ENCODE measurements at regions not wholly inside any gene's neighbourhood (a gene's known extent, or its start where the extent isn't known, plus 50 kb on each side); places are given as distances from the start of the nearest gene placed in this dataset.
A peak's percentile ranks its signal among the peaks of the same experiment; 100 is the strongest.

DNA sequence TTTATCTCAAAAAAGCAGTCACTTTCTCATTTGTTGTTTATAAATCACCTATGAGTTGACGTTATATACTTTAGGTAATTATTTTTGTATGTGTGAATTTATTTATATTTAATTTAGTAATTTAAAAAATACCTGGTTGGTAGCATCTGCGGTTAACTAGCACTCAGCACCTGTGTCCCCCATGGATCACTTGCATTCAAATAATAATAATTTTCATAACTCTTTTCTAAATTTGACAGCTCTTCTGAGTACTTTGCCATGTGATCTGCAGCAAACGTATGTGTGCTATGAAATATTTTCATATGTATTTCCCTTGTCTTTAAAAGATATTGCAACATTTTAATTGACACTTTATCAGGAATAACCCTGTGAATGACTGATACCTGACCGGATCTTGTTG is 88.1 kb downstream of the CMPK2 start:
- no peak overlapping the region for H3K4me3 ChIP-seq (ENCODE audit: low read depth, low read length)
- no peak for DNase-seq (ENCODE audit: low read depth)
- no peak for TF ChIP-seq MYC (IDR thresholded peaks at IDR 0.05; ENCODE audit: low read depth, low read length)
- TF ChIP-seq POLR2A (IDR thresholded peaks at IDR 0.05; ENCODE audit: extremely low read depth, insufficient read length) = no peak
- TF ChIP-seq, protein P1, sequence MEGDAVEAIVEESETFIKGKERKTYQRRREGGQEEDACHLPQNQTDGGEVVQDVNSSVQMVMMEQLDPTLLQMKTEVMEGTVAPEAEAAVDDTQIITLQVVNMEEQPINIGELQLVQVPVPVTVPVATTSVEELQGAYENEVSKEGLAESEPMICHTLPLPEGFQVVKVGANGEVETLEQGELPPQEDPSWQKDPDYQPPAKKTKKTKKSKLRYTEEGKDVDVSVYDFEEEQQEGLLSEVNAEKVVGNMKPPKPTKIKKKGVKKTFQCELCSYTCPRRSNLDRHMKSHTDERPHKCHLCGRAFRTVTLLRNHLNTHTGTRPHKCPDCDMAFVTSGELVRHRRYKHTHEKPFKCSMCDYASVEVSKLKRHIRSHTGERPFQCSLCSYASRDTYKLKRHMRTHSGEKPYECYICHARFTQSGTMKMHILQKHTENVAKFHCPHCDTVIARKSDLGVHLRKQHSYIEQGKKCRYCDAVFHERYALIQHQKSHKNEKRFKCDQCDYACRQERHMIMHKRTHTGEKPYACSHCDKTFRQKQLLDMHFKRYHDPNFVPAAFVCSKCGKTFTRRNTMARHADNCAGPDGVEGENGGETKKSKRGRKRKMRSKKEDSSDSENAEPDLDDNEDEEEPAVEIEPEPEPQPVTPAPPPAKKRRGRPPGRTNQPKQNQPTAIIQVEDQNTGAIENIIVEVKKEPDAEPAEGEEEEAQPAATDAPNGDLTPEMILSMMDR (IDR thresholded peaks at IDR 0.05; ENCODE audit: low read depth, low read length) = no peak
- TF ChIP-seq, protein P2, sequence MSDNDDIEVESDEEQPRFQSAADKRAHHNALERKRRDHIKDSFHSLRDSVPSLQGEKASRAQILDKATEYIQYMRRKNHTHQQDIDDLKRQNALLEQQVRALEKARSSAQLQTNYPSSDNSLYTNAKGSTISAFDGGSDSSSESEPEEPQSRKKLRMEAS (IDR thresholded peaks at IDR 0.05; ENCODE audit: low read depth, low read length) = no peak

DNA sequence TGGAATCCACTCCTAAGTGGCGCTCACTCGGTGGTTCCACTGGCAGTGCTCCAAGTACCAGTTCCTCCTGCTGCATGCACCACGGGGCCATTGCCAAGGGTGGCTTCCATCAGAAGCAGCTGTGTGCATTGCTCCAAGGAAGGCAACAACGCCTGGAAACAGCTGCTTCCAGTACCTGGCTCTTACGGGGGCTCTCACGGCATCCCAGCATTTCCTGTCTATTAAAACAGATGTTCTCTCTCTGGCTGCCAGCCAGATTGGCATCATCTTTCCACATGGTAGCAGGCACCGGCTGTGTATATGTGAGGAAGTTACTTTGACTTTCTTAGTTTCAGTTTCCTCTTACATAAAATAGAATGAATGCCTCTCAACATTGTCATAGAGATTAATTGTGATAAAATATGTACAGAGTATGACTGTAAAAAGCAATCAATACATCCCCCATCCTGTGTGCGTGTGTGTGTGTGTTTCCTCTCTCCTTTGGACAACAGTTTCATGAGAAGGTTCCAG is 84.9 kb downstream of the CMPK2 start:
- no peak overlapping the region for H3K4me3 ChIP-seq (ENCODE audit: low read depth, low read length)
- peak; percentile 12 for DNase-seq (ENCODE audit: low read depth)
- TF ChIP-seq POLR2A (IDR thresholded peaks at IDR 0.05; ENCODE audit: extremely low read depth, insufficient read length) (no peak), MYC (IDR thresholded peaks at IDR 0.05; ENCODE audit: low read depth, low read length) (no peak)
- TF ChIP-seq, protein P1 (IDR thresholded peaks at IDR 0.05; ENCODE audit: low read depth, low read length) = no peak
- TF ChIP-seq, protein P2 (IDR thresholded peaks at IDR 0.05; ENCODE audit: low read depth, low read length) = no peak

DNA sequence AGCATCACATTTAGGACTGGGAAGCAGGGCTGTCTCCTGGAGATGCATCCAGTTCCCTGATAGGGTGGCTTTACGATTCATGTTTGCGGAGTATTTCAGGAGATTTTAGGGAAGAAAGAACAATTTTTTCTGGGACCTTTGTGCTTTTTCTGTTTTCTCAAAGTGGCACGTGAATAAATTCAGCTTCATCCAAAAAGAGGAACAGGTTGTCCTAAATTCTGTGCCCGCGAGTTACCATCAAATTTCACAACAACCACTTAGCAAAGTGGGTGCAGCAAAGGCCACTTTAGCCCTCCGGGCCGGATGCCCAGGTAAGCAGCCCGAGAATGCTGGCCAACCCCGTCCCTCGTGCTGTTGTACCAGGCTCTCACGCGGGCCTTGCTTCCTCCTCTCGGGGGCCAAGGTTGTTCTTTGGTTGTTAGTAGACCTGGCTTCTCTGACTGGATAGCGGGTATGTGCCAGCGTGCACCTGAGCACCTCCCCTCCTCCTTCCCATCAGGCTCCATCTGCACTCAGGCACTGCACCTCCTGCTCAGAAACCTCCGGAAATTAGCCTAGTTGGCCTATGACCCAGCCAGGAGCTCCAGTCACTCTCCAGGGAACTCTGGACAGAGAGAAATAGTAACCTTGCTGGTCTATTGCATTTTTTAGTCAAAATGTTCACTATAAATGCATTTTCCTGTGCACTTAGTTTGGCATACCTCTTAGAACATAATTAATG is 83.0 kb downstream of the CMPK2 start:
- DNase-seq (ENCODE audit: low read depth) = no peak

DNA sequence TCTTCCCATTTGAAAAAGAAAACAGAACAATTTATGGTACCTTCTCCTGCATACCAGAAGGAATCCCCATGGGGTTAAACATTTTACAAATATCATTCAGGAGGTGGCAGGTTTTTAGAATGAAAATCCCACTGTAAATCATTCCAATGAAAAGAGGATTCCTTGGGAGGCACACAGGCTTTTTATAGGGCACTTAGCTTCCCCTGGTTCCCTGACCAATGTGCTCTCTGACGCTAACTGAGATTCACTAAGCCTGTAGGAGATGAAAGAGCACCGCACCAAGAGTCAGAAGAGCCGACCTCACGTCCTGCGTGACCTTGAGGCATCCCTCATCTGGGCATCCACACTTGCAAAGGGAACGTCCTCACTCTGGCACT is 82.5 kb downstream of the CMPK2 start:
- DNase-seq (ENCODE audit: low read depth) = no peak
- H3K4me3 ChIP-seq (ENCODE audit: low read depth, low read length) = no peak overlapping the region
- TF ChIP-seq POLR2A (IDR thresholded peaks at IDR 0.05; ENCODE audit: extremely low read depth, insufficient read length) (no peak), MYC (IDR thresholded peaks at IDR 0.05; ENCODE audit: low read depth, low read length) (no peak)
- TF ChIP-seq, protein P1 (IDR thresholded peaks at IDR 0.05; ENCODE audit: low read depth, low read length) = no peak
- TF ChIP-seq, protein P2 (IDR thresholded peaks at IDR 0.05; ENCODE audit: low read depth, low read length) = no peak

More for the DNA sequence above, 83.0 kb downstream of the CMPK2 start:
- H3K4me3 ChIP-seq (ENCODE audit: low read depth, low read length) = no peak overlapping the region
- TF ChIP-seq, protein P2 (IDR thresholded peaks at IDR 0.05; ENCODE audit: low read depth, low read length) = no peak

DNA sequence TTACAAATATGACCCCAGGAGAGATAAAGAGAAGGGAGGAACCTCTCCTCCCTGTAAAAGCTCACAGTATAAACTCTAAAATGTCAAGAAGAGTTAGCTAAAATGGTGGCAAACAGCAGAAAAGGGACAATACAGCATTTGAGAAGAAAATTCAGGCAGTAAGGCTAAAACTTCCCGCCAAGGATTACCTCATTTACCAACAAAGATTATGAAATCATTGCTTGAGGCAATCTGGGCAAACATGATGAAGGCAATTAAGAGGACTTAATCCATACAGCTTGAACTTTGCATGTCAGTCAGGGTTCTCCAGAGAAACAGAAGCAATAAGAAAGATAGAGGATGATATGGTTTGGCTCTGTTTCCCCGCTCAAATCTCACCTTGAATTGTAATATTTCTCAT is 81.4 kb downstream of the CMPK2 start:
- TF ChIP-seq MYC (IDR thresholded peaks at IDR 0.05; ENCODE audit: low read depth, low read length) (no peak), POLR2A (IDR thresholded peaks at IDR 0.05; ENCODE audit: extremely low read depth, insufficient read length) (no peak)
- TF ChIP-seq, protein P2 (IDR thresholded peaks at IDR 0.05; ENCODE audit: low read depth, low read length) = no peak
- TF ChIP-seq, protein P1 (IDR thresholded peaks at IDR 0.05; ENCODE audit: low read depth, low read length) = no peak
- H3K4me3 ChIP-seq (ENCODE audit: low read depth, low read length) = no peak overlapping the region
- DNase-seq (ENCODE audit: low read depth) = peak; percentile 23

DNA sequence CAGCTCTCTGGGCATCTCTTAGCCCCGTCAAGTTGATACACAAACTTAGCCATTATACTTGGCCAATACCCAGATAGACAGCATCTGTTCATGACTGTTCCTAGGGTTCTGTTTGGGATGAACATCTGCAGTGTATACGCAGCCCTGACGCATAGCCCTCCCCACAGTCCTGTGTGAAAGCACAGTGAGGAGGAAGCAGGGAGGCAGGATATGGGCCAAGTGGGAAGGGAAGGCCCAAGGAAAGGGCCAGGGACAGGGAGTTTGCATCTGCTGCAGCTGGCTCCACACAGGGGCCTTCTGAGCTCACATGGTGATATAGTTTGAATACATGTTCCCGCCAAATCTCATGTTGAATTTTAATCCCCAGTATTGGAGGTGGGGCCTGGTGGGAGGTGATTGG is 80.2 kb downstream of the CMPK2 start:
- H3K4me3 ChIP-seq (ENCODE audit: low read depth, low read length) = no peak overlapping the region
- no peak for TF ChIP-seq POLR2A (IDR thresholded peaks at IDR 0.05; ENCODE audit: extremely low read depth, insufficient read length)
- TF ChIP-seq MYC (IDR thresholded peaks at IDR 0.05; ENCODE audit: low read depth, low read length) = no peak
- TF ChIP-seq, protein P1 (IDR thresholded peaks at IDR 0.05; ENCODE audit: low read depth, low read length) = no peak
- TF ChIP-seq, protein P2 (IDR thresholded peaks at IDR 0.05; ENCODE audit: low read depth, low read length) = no peak
- DNase-seq (ENCODE audit: low read depth) = no peak
